Thymus (tissue), 11 donors: ENCODE measurements at regions not wholly inside any gene's neighbourhood (a gene's known extent, or its start where the extent isn't known, plus 50 kb on each side); places are given as distances from the start of the nearest gene placed in this dataset.
A peak's percentile ranks its signal among the peaks of the same experiment; 100 is the strongest.
"Not testable (repeated sequence)": the region's sequence is repeated elsewhere in the genome, so short reads cannot be mapped to it uniquely, and the experiment has no call there.

ENCODE experiments used
- DNase-seq, 9 donors: peaks; one replicate each; pipeline ENCODE4 v3.0.0-alpha.2; 2013; ENCODE audit warnings: low spot score in 9 of 9, low read depth in 6 of 9, missing footprints in 1 of 9
- H3K27ac ChIP-seq, 2 donors: one replicate each; pipeline ENCODE4 v1.5.1; 2013; ENCODE audit warnings: control low read depth in 1 of 2, low read depth in 1 of 2, low read length in 1 of 2, mild to moderate bottlenecking in 1 of 2, moderate library complexity in 1 of 2
- H3K27me3 ChIP-seq, 2 donors: one replicate each; pipeline ENCODE4 v1.5.1; 2013; ENCODE audit warnings: low read length in 1 of 2; ENCODE audit not compliant: control insufficient read depth in 2 of 2, insufficient read depth in 1 of 2
- H3K36me3 ChIP-seq, 2 donors: one replicate each; pipeline ENCODE4 v1.5.1; 2013; ENCODE audit warnings: low read length in 1 of 2, mild to moderate bottlenecking in 1 of 2, moderate library complexity in 1 of 2; ENCODE audit not compliant: control insufficient read depth in 2 of 2, insufficient read depth in 2 of 2
- H3K4me1 ChIP-seq, 2 donors: one replicate each; pipeline ENCODE4 v1.5.1; 2013; ENCODE audit warnings: low read length in 2 of 2; ENCODE audit not compliant: control insufficient read depth in 2 of 2, insufficient read depth in 2 of 2
- H3K4me3 ChIP-seq, 2 donors: one replicate each; pipeline ENCODE4 v1.5.1; 2013; ENCODE audit warnings: low read length in 2 of 2, control low read depth in 1 of 2, mild to moderate bottlenecking in 1 of 2
- H3K9me3 ChIP-seq, 2 donors: one replicate each; pipeline ENCODE4 v1.5.1; 2013; ENCODE audit warnings: low read length in 1 of 2, mild to moderate bottlenecking in 1 of 2; ENCODE audit not compliant: control insufficient read depth in 2 of 2, insufficient read depth in 1 of 2
- WGBS: extraction: QIAGEN DNeasy Blood & Tissue Kit; methylation state at CpG from one replicate; pipeline ENCODE4 v1.1.7; 2013; 5-methylcytosine and 5-hydroxymethylcytosine counted together
- donor health status: healthy.

DNA sequence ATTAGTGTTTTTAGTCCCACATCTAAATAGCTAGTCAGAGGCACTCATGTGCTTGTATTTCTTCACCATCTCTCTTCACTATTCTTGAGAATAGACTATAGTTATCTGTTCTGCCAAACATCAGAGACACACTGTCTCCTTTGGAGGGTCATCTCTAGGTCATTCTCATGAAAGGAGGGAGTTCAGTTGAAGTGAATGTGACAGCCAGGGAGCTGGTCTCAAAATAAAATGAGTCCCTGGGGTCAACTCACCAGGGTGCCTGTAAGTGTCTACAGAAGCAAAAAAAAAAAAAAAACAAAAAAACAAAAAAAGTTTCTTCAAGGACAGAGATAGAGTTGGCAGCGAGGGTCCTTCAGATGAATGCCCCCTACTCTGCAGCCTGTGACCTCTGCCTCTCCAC is 171.0 kb downstream of the ID4 start:
- H3K27me3 ChIP-seq, result no peaks in the 10 kb centered on the region
- H3K36me3 ChIP-seq, result no peaks in the 10 kb centered on the region
- H3K4me3 ChIP-seq, result no peak overlapping the region
- H3K9me3 ChIP-seq, result no peaks in the 10 kb centered on the region
- H3K27ac ChIP-seq, result no peak overlapping the region
- 78% methylated on average over 1 of the region's 1 CpG for WGBS
- DNase-seq, result no peak
- no peaks in the 10 kb centered on the region for H3K4me1 ChIP-seq

DNA sequence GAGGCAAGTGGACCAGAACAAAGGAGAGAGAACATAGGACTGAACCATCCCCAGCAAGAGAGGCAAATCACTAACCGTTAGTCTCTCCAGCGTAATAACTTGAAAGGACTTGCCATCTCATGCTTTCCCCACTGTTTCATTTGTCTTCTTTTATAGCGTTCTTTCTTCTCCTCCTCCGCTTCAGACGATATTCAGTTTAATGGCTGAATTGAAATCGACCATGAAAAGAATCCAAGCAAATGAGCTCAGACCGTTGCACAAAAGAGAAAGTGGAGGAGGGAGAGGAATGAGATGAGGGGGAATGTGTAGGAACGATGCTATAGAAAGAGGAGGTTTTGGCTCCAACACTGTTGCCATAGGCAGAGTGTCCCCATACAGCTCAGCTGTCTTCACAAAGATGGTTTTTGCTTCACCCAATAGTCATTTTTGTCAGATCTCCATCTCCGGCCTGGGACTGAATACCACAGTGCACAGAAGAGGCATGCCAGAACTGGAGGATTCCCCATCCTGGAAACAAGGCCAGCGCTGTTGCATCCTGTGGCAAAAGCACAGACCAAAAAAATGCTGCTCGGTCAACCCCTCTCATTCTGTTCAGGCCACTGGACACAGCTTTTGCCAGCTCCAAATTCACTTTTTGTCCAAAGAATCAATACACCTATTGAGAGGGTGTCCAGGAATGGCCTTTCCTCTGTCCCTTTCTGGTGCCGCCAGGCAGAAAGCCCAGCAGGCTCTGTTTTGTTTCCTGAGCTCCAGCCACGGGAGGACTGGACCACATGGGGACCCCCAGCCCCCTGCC is 176.1 kb downstream of the ID4 start:
- Histone ChIP-seq H3K4me1 (no peaks in the 10 kb centered on the region), H3K27me3 (no peaks in the 10 kb centered on the region), H3K36me3 (no peaks in the 10 kb centered on the region), H3K27ac (no peak overlapping the region), H3K9me3 (no peaks in the 10 kb centered on the region), H3K4me3 (no peak overlapping the region)
- 93% methylated on average over 13 of the region's 13 CpGs for whole genome bisulfite sequencing
- DNase-seq, result no peak

DNA sequence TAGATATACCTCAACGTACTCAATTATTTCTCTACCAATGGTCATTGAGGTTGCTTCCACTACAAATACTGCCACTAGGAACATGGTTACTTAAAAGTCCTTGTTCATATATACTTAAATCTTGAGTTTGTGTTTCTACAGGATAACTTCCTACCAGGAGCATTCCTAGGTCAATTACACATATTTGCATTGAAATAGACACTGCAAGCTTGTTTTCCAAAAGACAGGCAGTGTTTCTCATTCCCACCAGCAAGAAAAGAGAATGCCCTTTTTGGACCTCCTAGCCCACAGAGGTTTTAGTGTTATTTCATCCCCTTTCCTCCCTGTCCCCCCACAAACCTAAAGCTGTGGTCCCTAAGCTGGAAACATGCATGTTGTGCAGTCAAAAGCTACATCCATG is 177.3 kb downstream of the ID4 start:
- 94% methylated on average over 1 of the region's 1 CpG for WGBS
- H3K27me3 ChIP-seq, result no peaks in the 10 kb centered on the region
- H3K4me3 ChIP-seq, result no peak overlapping the region
- H3K36me3 ChIP-seq, result no peaks in the 10 kb centered on the region
- H3K27ac ChIP-seq, result no peak overlapping the region
- no peaks in the 10 kb centered on the region for H3K4me1 ChIP-seq
- no peaks in the 10 kb centered on the region for H3K9me3 ChIP-seq
- no peak for DNase-seq

DNA sequence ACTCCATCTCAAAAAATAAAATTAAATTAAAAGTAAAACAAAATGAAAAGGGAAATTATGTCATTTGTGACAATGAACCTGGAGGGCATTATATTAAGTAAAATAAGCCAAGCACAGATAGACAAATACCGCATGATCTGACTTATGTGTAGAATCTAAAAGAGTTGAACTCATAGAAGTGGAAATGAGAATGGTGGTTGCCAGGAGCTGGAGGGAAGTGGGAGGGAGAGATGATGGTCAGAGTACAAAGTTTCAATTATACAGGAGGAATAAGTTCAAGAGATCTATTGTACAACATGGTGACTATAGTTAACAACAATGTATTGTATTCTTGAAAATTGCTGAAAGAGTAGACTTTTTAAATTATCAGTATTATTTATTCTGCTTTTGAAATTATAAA is 183.4 kb downstream of the ID4 start:
- H3K4me3 ChIP-seq, result no peak overlapping the region
- WGBS, result 99% methylated on average over 1 of the region's 1 CpG
- DNase-seq, result no peak
- H3K27ac ChIP-seq, result no peak overlapping the region
- H3K36me3 ChIP-seq, result no peaks in the 10 kb centered on the region
- peaks cover 0 to 6% of the 10 kb centered on the region in 2 donors for H3K27me3 ChIP-seq
- H3K4me1 ChIP-seq, result peaks cover 7 to 8% of the 10 kb centered on the region in 2 donors
- H3K9me3 ChIP-seq, result no peaks in the 10 kb centered on the region

DNA sequence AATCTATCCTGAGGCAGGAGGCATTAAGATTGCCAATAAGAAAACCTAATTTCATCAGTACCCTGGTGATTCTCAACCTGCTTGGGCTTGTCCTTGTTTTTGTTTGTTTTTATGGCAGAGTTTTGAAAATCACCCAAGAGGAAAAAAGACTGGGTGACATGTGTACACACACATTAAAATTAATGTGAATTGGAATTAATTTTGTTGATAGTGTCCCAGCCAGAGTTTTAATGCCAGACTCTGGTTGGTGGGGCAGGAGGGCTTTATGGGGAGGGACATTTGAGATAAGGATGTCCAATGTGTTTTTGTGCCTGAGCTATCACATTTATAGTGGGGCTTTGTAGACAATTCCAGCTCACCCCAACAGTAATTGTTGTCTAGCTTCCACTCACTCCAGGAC is 184.6 kb downstream of the ID4 start:
- Histone ChIP-seq H3K27me3 (peaks cover 0 to 6% of the 10 kb centered on the region in 2 donors), H3K9me3 (no peaks in the 10 kb centered on the region), H3K4me3 (no peak overlapping the region), H3K36me3 (no peaks in the 10 kb centered on the region), H3K4me1 (peaks cover 7 to 8% of the 10 kb centered on the region in 2 donors), H3K27ac (no peak overlapping the region)
- no peak for DNase-seq

DNA sequence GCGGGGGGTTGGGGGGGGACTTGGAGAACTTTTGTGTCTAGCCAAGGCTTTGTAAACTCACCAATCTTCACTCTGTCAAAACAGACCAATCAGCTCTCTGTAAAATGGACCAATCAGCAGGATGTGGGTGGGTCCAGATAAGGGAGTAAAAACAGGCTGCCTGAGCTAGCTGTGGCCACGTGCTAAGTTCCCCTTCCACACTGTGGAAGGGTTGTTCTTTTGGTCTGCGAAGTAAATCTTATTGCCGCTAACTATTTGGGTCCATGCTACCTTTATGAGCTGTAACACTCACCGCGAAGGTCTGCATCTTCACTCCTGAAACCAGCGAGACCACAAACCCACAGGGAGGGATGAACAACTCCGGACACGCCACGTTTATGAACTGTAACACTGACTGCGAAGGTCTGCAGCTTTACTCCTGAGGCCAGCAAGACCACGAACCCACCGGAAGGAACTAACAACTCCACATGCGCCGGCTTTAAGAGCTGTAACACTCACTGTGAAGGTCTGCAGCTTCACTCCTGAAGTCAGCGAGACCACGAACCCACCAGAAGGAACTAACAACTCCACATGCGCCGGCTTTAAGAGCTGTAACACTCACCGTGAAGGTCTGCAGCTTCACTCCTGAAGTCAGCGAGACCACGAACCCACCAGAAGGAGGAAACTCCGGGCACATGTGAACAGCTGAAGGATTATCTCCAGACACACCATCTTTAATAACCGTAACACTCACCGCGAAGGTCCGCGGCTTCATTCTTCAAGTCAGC is 186.6 kb downstream of the ID4 start:
- DNase-seq, result peak in 1 of 9 donors; percentile 20
- not testable (repeated sequence) for H3K36me3 ChIP-seq, H3K27ac ChIP-seq, H3K27me3 ChIP-seq, H3K4me3 ChIP-seq, H3K4me1 ChIP-seq, H3K9me3 ChIP-seq
- 11% methylated on average over 28 of the region's 28 CpGs for WGBS

DNA sequence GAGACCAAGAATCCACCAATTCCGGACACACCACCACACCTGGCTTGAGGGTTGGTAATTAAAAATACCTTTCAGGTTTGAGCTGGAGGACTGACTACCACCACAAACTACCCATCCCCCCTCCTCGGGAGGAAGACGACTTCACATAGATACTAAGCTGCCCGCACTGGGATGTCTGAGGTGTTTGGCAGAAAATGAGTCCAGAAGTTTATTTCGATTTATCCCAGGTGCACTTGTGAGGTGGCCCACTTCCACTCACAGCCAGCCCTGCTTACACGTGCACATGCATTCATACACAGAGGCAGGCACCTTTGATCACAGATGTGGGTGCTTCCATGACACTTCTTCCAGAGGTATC is 187.1 kb downstream of the ID4 start:
- peak in 2 of 9 donors; percentile 6 to 12 for DNase-seq
- Histone ChIP-seq H3K4me1 (peaks cover 7 to 8% of the 10 kb centered on the region in 2 donors), H3K4me3 (no peak overlapping the region), H3K27ac (no peak overlapping the region), H3K36me3 (no peaks in the 10 kb centered on the region), H3K27me3 (peaks cover 0 to 6% of the 10 kb centered on the region in 2 donors), H3K9me3 (no peaks in the 10 kb centered on the region)
- 19% methylated on average over 6 of the region's 6 CpGs for WGBS

DNA sequence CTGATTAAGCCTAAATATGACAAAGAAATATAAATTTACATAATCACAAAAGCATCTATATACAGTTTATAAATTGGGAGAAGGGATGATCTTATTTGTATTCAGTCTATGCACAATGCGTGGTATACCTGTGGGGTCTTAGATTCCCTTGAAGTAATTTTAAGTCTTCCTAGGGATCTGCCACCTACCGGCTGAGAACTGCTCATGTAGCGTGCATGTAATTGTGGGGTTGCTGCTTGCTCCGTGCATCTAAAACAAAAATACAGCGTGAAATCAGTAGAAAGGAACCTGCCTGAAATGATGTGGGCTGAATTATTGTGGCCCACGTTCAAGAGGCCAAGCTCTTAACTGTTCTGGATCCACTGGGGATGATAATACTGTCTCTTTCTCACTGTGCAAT is 187.3 kb downstream of the MBOAT1 start:
- Histone ChIP-seq H3K36me3 (no peaks in the 10 kb centered on the region), H3K4me3 (no peak overlapping the region), H3K9me3 (no peaks in the 10 kb centered on the region), H3K27me3 (peaks cover 0 to 6% of the 10 kb centered on the region in 2 donors), H3K27ac (no peak overlapping the region), H3K4me1 (peaks cover 7 to 8% of the 10 kb centered on the region in 2 donors)
- WGBS, result 97% methylated on average over 6 of the region's 6 CpGs
- DNase-seq, result no peak

DNA sequence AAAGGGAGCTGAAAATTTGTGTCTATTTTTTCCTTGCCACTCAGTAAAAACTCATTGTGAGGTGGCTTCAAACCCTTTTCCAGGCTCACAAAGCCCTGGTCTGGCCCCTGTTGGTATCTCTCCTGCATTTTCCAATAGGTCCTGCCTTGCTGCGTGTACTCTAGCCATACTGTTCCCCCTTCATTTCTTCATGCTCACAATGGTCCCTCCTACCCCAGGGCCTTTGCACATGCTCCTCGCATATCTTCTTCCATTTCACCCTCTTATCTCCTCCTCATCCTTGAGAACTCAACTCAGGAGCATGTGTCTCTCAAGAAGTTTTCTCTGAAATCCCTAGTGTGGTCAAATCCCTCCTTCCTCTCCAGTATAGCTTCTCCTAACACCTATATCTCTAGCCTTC is 186.6 kb downstream of the MBOAT1 start:
- Histone ChIP-seq H3K27me3 (peaks cover 0 to 6% of the 10 kb centered on the region in 2 donors), H3K27ac (no peak overlapping the region), H3K36me3 (no peaks in the 10 kb centered on the region), H3K9me3 (no peaks in the 10 kb centered on the region), H3K4me1 (peaks cover 7 to 8% of the 10 kb centered on the region in 2 donors), H3K4me3 (no peak overlapping the region)
- no peak for DNase-seq
- WGBS, result 98% methylated on average over 2 of the region's 2 CpGs
